CD14-positive monocyte (primary cell): ENCODE measurements at regions not wholly inside any gene's neighbourhood (a gene's known extent, or its start where the extent isn't known, plus 50 kb on each side); places are given as distances from the start of the nearest gene placed in this dataset.

ENCODE experiments used
- DNase-seq, 3 donors: peaks; one replicate each; pipeline ENCODE4 v3.0.0-alpha.2; 2011 to 2022
- H2AFZ ChIP-seq: 2 replicates; pipeline ENCODE4 v1.6.0; 2012; ENCODE audit warnings: mild to moderate bottlenecking, low read depth, low read length, inconsistent platforms; ENCODE audit not compliant: insufficient read depth, poor library complexity, severe bottlenecking
- H3K27ac ChIP-seq, 2 donors: 1 replicate in 1 of 2; 2 replicates in 1 of 2; pipeline ENCODE4 v1.5.1; 2012 to 2013; ENCODE audit warnings: low read length in 2 of 2, control low read depth in 1 of 2, inconsistent platforms in 1 of 2, low read depth in 1 of 2, mild to moderate bottlenecking in 1 of 2
- H3K27me3 ChIP-seq, 2 donors: one replicate each; pipeline versions ENCODE4 v1.6.0 to v1.6.1; 2011 to 2013; ENCODE audit warnings: low read length in 2 of 2; ENCODE audit not compliant: control insufficient read depth in 2 of 2, insufficient read depth in 2 of 2
- H3K36me3 ChIP-seq, 2 donors: replicated peaks in 1 of 2; 1 replicate in 1 of 2; 2 replicates in 1 of 2; pipeline versions ENCODE4 v1.5.1 to v1.6.1; 2012 to 2013; ENCODE audit warnings: low read length in 2 of 2, control low read depth in 1 of 2, inconsistent platforms in 1 of 2, mild to moderate bottlenecking in 1 of 2; ENCODE audit not compliant: insufficient read depth in 2 of 2, control insufficient read depth in 1 of 2
- H3K4me1 ChIP-seq, 2 donors: 1 replicate in 1 of 2; 2 replicates in 1 of 2; pipeline versions ENCODE4 v1.5.1 to v1.6.1; 2012 to 2013; ENCODE audit warnings: low read length in 2 of 2, control low read depth in 1 of 2, inconsistent platforms in 1 of 2, mild to moderate bottlenecking in 1 of 2, moderate library complexity in 1 of 2; ENCODE audit not compliant: insufficient read depth in 2 of 2, control insufficient read depth in 1 of 2
- H3K4me2 ChIP-seq: replicated peaks from 2 replicates; pipeline ENCODE3; 2012; ENCODE audit warnings: low read length, moderate library complexity, mild to moderate bottlenecking; ENCODE audit not compliant: poor library complexity, severe bottlenecking; ENCODE audit errors: extremely low read depth
- H3K4me3 ChIP-seq, 3 experiments: fragments of 200-600 bp in 1 of 3; sonication (generic) in 1 of 3; replicated peaks in 1 of 3; 1 replicate in 2 of 3; 2 replicates in 1 of 3; pipeline ENCODE4 v1.5.1; 2011 to 2013; ENCODE audit warnings: low read length in 3 of 3, mild to moderate bottlenecking in 3 of 3, control low read depth in 2 of 3, low read depth in 2 of 3, inconsistent platforms in 1 of 3, moderate library complexity in 1 of 3
- H3K79me2 ChIP-seq: 2 replicates; pipeline ENCODE4 v1.6.0; 2012; ENCODE audit warnings: mild to moderate bottlenecking, control low read depth, inconsistent platforms, low read length, moderate library complexity; ENCODE audit not compliant: insufficient read depth
- H3K9ac ChIP-seq: 2 replicates; pipeline ENCODE4 v1.6.0; 2017; ENCODE audit warnings: low read length, mild to moderate bottlenecking; ENCODE audit not compliant: insufficient read depth, poor library complexity, severe bottlenecking
- H3K9me3 ChIP-seq, 2 donors: replicated peaks in 1 of 2; 1 replicate in 1 of 2; 2 replicates in 1 of 2; pipeline versions ENCODE4 v1.5.1 to v1.6.1; 2012 to 2013; ENCODE audit warnings: low read length in 2 of 2, control low read depth in 1 of 2; ENCODE audit not compliant: control insufficient read depth in 1 of 2, insufficient read depth in 1 of 2
- H4K20me1 ChIP-seq: 2 replicates; pipeline ENCODE4 v1.6.0; 2012; ENCODE audit warnings: mild to moderate bottlenecking, low read length, control low read depth, moderate library complexity; ENCODE audit not compliant: insufficient read depth
- H3K27ac Mint-ChIP-seq, 7 donors: one replicate each; pipeline ENCODE4 v1.8.0; 2020; ENCODE audit warnings: mild to moderate bottlenecking in 7 of 7, mixed read lengths in 7 of 7, moderate library complexity in 6 of 7, inconsistent platforms in 2 of 7
- H3K27me3 Mint-ChIP-seq, 3 donors: one replicate each; pipeline ENCODE4 v1.8.0; 2021 to 2022; ENCODE audit warnings: low read depth in 3 of 3, mild to moderate bottlenecking in 3 of 3, mixed read lengths in 3 of 3, moderate library complexity in 3 of 3, inconsistent platforms in 1 of 3
- H3K36me3 Mint-ChIP-seq, 2 donors: one replicate each; pipeline ENCODE4 v1.8.0; 2020; ENCODE audit warnings: mixed read lengths in 2 of 2, inconsistent platforms in 1 of 2, mild to moderate bottlenecking in 1 of 2
- H3K4me1 Mint-ChIP-seq: one replicate; pipeline ENCODE4 v1.8.0; 2020; ENCODE audit warnings: mild to moderate bottlenecking, mixed read lengths
- H3K4me3 Mint-ChIP-seq, 2 donors: one replicate each; pipeline ENCODE4 v1.8.0; 2020; ENCODE audit warnings: mild to moderate bottlenecking in 2 of 2, mixed read lengths in 2 of 2, moderate library complexity in 1 of 2
- H3K9me3 Mint-ChIP-seq, 7 donors: one replicate each; pipeline ENCODE4 v1.8.0; 2020 to 2022; ENCODE audit warnings: mixed read lengths in 7 of 7, mild to moderate bottlenecking in 6 of 7, moderate library complexity in 6 of 7, inconsistent platforms in 2 of 7
- CTCF ChIP-seq: fragments of 200-600 bp; IDR thresholded peaks from one replicate; pipeline ENCODE4 v1.8.0; 2022; ENCODE audit warnings: antibody characterized with exemption, mild to moderate bottlenecking
- WGBS: methylation state at CpG from one replicate; pipeline ENCODE4 v1.1.5; 2013; ENCODE audit warnings: missing lambda C conversion rate; ENCODE audit not compliant: insufficient coverage; 5-methylcytosine and 5-hydroxymethylcytosine counted together
- intact Hi-C, 2 donors: fragments of 100-400 bp; cut with micrococcal nuclease; formaldehyde crosslinking; loops; one replicate each; pipeline versions ENCODE4 v1.15.0 to v1.15.1; 2023

DNA sequence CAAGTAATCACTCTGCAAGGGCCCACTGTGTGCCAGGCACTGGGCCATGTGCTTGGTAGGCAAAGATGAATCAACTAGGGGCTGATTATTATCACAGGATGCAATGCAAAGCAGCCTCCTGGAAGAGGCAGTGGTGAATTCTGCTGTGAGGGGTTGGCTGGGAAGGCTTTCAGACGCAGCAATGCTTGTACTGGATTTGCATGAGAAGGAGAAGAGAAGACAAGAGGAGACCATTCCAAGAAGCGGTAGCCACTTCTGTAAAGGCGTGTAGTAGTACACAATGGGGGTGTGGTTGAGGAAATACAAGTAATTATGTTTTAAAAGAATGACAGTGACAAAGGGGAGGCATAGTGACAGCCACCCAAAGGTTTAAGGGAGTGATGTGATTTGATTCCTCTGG, 502.7 kb downstream of the PLCL1 start:
- 84% methylated on average over 3 of the region's 3 CpGs for WGBS
- no peak overlapping the region for H3K4me3 ChIP-seq
- H3K79me2 ChIP-seq, result no peaks in the 10 kb centered on the region
- no peak overlapping the region for H3K4me2 ChIP-seq
- peaks cover 4 to 8% of the 10 kb centered on the region in 2 donors for H3K27me3 ChIP-seq
- DNase-seq, result no peak
- no peak overlapping the region for H3K27ac Mint-ChIP-seq
- H3K9ac ChIP-seq, result no peak overlapping the region
- TF ChIP-seq CTCF, result no peak
- H3K9me3 ChIP-seq, result no peaks in the 10 kb centered on the region
- H3K4me3 Mint-ChIP-seq, result no peak overlapping the region
- H3K9me3 Mint-ChIP-seq, result no peaks in the 10 kb centered on the region
- intact Hi-C loops, result no loop called here
- no peak overlapping the region for H3K27ac ChIP-seq
- no peaks in the 10 kb centered on the region for H4K20me1 ChIP-seq
- H2AFZ ChIP-seq, result no peak overlapping the region
- H3K36me3 Mint-ChIP-seq, result no peaks in the 10 kb centered on the region
- H3K4me1 ChIP-seq, result no peaks in the 10 kb centered on the region
- H3K36me3 ChIP-seq, result no peaks in the 10 kb centered on the region
- H3K4me1 Mint-ChIP-seq, result no peaks in the 10 kb centered on the region
- H3K27me3 Mint-ChIP-seq, result peaks cover 6 to 14% (median 13%) of the 10 kb centered on the region in 3 donors

DNA sequence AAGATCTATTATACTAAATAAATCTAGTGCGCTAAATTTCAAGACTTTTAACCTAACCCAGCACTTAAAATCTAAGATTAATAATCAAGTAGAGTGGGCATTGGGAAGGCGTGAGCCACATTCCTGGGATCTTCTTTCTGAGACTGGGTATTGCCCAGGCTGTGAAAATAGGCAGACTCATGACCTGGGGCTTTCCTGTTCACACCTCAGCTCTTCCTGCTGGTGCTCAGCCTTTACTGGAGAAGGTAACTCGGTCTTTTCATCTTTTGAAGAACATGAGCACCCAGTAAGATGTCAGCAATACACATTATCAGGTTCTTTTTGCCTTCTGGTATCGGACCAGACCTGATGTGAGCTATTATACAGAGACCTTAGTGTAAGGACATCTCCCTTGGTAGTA, 500.5 kb downstream of the PLCL1 start:
- H2AFZ ChIP-seq, result no peak overlapping the region
- H3K27me3 ChIP-seq, result peaks cover 0 to 5% of the 10 kb centered on the region in 2 donors
- Mint-ChIP-seq H3K36me3 (no peaks in the 10 kb centered on the region), H3K27me3 (peaks cover 3 to 15% (median 14%) of the 10 kb centered on the region in 3 donors), H3K9me3 (no peaks in the 10 kb centered on the region), H3K4me3 (no peak overlapping the region), H3K4me1 (no peaks in the 10 kb centered on the region), H3K27ac (no peak overlapping the region)
- no peaks in the 10 kb centered on the region for H3K36me3 ChIP-seq
- no peak overlapping the region for H3K9ac ChIP-seq
- H3K4me3 ChIP-seq, result no peak overlapping the region
- no peaks in the 10 kb centered on the region for H3K9me3 ChIP-seq
- TF ChIP-seq CTCF, result no peak
- no peaks in the 10 kb centered on the region for H3K79me2 ChIP-seq
- H3K4me2 ChIP-seq, result no peak overlapping the region
- no peak for DNase-seq
- intact Hi-C loops, result no loop called here
- H4K20me1 ChIP-seq, result no peaks in the 10 kb centered on the region
- 71% methylated on average over 1 of the region's 4 CpGs for WGBS
- H3K4me1 ChIP-seq, result no peaks in the 10 kb centered on the region
- H3K27ac ChIP-seq, result no peak overlapping the region
